GM19023 (cell line): ENCODE measurements at regions not wholly inside any gene's neighbourhood (a gene's known extent, or its start where the extent isn't known, plus 50 kb on each side); places are given as distances from the start of the nearest gene placed in this dataset.
A peak's percentile ranks its signal among the peaks of the same experiment; 100 is the strongest.
"Not testable (repeated sequence)": the region's sequence is repeated elsewhere in the genome, so short reads cannot be mapped to it uniquely, and the experiment has no call there.

ENCODE experiments used
- ATAC-seq: cut with Tn5 transposase; IDR thresholded peaks from one replicate; pipeline ENCODE4 v1.9.1; 2021; ENCODE audit warnings: mild to moderate bottlenecking, moderate library complexity; ENCODE audit not compliant: unreplicated experiment

DNA sequence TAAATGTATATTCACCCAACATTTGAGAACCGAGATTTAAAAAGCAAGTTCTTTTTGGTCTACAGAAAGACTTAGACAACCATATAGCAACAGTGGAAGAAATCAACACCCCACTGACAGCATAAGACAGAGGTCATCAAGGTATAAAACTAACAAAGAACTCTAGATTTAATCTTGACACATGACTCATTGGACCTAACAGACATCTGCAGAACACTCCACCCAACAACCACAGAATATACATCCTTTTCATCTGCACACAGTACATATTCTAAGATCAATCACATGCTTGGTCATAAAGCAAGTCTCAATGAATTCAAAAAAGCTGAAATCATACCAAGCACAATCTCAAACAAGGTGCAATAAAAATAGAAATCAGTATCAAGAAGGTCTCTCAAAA, 65.8 kb downstream of the SPIN4 start:
- ATAC-seq = no peak

DNA sequence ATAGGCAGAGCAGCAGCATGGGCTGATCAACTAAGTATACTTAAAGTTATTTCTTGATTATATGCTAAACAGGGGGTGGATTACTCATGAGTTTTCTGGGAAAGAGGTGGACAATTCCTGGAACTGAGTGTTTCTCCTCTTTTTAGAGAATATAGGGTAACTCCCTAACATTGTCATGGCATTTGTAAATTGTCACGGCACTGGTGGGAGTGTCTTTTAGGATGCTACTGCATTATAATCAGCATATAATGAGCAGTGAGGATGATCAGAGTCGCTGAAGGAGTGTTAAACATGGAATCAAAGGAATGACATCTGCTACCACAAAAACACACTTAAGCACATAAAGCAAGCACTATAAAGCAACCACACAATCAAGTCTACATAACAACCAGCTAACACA, 66.5 kb downstream of the SPIN4 start:
- no peak for ATAC-seq

DNA sequence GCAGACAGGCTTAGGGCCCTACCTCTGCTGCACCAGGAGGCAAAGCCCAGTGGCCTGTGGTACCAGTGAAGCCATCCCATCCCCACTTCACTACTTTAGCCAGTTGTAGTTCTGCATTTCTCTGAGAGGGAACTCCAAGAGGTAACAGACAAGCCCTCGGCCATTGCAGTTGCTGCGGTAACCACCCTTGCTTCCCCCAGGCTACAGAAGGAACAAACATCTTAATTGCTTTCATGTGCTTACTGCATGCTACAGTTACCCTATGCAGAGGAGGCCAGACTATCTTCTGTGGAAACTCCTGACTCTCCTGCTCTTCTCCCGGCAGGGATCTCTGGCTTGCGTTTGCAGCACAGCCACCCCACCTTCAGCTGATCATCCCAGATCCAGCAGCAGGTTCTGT, 67.8 kb downstream of the SPIN4 start:
- ATAC-seq = no peak

DNA sequence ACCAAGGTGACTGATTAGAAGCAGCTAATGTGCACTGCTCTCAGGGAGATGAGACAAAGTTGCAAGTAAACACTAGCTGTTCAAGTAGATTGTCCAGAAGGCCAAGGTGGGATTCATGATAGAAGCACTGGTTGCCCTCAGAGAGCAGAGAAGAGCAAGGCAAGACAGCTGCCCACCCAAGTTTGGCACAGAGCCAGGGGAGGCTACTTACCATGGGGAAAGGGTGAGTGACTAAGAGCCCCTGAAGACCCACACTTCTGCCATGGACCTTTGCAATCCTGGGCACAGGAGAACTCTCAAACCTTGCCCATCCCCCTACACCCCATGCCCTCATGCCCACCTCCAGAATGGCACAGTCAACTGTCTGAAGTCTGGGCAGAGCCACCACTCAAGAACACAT, 68.3 kb downstream of the SPIN4 start:
- no peak for ATAC-seq

DNA sequence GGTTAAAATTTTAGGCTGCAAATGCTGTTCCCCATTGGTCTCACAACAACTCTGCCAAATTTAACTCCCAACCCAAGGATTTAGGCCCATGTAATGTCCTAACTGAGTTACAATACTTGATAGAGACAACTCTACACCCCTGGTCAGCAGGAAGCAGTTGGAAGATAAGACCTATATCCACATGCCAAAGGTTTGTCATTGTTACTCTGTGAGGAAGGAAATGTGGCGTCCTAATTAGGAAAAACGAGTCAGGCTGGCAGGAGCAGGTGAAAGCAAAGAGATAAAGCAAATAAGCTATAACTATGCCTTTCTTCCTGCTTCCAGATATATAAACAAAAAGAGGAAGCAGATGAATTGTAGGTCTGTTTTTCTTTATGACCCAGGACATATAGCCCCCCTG, 69.1 kb downstream of the SPIN4 start:
- no peak for ATAC-seq

DNA sequence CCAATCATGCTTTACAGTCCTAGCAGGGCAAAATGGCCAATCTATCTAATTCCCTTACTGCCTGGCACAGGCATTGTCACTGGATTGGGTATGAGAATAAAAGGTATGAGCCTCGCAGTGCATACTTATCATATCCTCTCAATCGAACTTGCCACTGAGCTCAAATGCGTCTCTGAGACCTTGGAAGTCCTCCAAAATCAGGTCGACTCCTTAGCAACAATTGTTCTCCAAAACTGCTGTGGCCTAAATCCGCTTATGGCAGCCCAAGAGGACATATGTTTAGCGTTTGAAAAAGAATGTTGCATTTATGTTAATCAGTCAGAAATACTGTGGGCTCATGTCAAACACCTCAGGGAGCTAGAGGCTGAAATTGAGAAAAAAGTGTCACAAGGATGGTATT, 69.7 kb downstream of the SPIN4 start:
- ATAC-seq = no peak

DNA sequence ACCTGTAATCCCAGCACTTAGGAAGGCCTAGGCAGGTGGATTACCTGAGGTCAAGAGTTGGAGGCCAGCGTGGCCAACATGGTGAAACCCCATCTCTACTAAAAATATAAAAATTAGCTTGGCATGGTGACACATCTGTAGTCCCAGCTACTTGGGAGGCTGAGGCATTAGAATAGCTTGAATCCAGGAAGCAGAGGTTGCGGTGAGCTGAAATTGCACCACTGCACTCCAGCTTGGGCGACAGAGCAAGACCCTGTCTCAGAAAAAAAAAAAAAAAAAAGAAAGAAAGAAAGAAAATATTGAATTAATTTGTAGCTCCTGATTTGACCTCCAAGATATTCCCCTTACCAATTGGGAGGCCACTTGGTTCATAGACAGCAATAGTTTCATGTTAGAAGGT, 73.7 kb downstream of the SPIN4 start:
- ATAC-seq = not testable (repeated sequence)

DNA sequence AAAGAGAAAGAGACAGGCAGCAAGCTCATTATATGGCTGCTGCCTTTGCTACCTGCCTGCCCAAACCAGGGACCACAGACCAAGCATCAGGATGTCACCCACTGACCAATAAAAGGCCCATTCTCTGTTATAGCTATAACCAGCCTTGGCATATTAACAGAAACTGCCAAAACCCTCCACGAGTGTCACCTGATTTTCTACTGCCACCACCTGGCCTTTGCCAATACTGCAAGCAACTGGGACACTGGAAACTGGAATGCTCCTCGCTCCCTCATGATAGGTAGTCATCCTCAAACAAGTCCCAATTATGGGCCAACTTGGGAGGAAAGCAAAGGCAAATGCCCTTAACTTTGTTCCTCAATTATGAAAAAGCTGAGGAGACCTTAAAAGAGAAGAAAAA, 76.0 kb downstream of the SPIN4 start:
- ATAC-seq = peak; percentile 54

DNA sequence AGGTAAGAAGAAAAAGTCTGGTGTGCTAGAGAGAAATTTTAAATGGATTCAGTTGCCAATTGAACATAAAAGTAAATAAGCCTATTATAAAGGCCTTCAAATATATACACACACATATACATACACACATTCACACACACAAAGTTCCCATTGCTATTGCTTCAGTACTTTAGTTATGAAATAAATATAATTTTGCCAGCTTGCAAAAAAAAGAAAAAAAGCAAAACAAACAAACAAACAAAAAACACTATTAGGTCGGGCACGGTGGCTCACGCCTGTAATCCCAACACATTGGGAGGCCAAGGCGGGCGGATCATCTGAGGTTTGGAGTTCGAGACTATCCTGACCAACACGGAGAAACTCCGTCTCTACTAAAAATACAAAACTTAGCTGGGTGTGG, 80.3 kb downstream of the SPIN4 start:
- ATAC-seq = no peak

DNA sequence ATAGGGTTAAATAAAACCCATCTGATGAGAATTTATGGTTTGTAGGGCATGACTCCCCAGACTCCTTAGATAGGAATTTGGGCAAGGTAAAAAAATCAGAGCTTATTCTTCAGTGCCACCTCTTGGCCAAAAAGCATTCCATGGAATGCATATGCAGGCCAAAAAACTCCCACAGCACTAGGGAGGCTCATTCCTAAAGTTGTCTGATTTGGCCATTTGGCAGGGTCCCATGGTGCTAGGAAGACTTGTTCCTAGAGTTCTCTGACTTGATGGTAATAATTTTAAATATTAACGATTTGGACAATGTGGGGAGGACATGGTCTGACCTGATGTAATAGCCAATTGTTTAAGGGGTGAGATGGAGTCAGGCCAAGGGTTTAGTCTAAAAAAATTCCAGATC, 93.0 kb downstream of the SPIN4 start:
- ATAC-seq = no peak

DNA sequence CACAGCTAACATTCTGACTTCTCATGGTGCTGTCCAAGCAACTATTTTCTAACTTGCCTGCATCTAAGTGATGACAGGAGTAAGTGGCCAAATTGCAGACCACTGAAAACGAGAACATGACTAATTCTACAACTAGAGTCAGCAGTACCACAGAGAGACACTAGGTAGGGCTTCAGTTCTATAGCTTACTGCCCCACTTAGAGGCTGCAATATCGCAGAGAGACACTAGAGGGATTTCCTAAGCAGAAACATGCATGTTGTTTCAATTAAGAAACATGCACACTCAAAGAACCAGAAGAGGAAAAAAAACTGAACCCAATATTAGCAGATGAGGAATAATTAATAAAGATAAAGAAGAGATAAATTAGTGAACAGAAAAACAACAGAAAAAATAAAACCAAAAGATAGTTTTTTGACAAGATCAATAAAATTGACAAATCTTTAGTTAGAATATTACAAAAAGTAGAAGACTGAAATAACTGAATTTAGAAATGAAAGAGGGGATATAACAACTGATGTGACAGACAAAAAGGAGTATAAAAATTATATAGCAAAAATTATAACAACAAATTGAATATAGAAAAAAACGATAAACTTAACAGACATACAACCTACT, 100.8 kb downstream of the SPIN4 start:
- peak; percentile 100 for ATAC-seq

DNA sequence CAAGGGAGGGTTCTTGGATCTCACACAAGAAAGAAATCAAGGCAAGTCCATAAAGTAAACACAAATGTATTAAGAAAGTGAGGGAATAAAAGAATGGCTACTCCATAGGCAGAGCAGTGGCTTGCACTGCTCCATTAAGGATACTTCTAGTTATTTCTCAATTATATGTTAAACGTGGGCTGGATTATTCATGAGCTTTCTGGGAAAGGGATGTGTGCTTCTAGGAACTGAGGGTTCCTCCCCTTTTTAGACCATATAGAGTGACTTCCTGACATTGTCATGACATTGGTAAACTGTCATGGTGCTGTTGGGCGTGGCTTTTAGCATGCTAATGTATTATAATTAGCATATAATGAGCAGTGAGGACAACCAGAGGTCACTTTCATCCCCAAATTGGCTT, 108.4 kb downstream of the SPIN4 start:
- ATAC-seq = not testable (repeated sequence)

DNA sequence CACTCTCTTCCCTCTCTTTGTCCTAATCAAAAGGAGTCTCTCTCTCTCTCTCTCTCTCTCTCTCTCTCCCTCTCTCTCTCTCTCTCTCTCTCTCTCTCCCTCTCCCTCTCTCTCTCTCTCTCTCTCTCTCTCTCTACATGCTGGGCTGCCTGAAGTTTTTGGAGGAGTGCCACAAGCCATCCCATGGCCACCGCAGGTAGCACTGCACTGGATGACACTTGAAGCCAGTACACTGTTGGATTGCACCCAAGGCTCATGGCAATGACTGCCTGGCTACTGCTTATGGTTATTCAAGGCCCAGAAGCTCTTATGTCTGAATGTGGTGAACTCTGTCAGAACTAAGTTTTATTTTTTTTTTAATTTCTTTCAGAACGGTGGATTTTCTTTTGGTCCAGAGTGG, 115.2 kb downstream of the SPIN4 start:
- ATAC-seq = not testable (repeated sequence)

DNA sequence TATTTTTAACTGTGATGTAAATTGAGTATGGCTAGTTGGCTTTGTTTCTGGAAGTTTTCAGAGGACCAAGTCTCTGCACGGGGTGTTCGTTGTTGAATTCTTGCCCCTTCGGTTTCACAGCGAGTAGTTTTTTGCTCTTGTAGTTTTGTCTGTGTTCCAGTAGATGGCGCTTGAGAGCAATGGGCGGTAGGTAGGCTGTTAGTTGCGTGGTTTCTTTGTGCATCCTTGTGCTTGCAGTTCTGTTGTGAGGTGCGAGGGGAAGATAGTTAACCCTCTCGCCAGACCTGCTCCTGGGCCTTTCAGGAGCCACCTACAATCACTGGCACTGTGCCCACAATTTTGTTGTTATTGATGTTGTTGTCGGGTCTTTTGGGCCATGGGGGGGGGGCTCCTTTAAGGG, 118.1 kb downstream of the SPIN4 start:
- ATAC-seq = not testable (repeated sequence)

DNA sequence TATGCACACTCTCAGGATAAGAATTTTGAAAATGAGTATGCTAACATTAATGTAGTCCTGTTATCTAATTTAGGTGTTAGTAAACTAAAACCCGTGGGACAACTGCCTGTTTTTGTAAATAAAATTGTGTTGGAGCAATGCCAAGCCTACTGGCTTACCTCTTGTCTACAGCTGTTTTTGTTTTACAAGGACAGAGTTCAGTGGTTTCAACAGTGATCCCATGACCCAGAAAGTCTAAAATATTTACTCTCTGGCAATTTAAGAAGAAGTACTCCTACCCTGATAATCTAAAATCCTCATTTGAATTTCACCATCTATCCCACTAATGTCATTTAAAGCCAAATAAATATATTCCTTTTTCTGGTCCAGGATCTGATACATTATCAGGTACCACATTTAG, 132.9 kb downstream of the SPIN4 start:
- ATAC-seq = not testable (repeated sequence)

DNA sequence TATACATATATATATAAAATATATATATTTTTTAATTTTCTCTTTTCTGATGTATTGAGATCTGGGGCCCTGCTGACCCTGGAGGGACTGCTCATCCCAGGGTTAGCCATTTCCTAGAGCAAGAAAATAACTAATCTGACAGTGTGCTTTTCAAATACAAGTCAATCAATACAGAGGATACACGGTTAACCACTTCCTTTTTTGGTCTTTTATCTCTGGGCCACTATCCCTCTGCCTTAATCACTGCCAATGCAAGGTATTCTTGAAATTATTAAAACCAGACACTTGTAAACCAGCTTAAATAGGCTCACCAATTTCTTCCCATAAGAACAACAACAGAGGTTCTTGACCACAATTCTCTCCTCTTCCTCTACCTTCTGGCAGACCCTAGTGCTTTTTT, 133.6 kb downstream of the SPIN4 start:
- ATAC-seq = not testable (repeated sequence)

DNA sequence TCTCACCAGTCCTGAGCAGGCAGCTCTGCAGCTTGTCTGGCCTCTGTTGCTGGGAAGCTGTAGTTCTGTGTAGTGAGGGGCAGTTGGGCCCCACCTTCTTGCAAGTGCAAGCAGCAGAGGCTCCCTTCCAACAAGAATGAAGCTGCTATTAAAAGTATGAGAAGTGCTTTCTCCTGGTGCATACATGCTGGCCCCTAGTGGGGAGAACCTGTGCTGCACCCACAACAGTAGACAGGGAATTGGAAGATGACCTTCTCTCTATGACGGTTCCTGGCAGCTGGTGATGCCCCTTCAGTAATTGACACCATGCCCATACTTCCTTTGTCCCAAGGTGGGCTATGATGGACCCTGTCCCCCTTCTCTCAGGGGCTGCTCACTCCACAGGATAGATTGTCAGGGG, 141.5 kb downstream of the SPIN4 start:
- ATAC-seq = peak; percentile 50

DNA sequence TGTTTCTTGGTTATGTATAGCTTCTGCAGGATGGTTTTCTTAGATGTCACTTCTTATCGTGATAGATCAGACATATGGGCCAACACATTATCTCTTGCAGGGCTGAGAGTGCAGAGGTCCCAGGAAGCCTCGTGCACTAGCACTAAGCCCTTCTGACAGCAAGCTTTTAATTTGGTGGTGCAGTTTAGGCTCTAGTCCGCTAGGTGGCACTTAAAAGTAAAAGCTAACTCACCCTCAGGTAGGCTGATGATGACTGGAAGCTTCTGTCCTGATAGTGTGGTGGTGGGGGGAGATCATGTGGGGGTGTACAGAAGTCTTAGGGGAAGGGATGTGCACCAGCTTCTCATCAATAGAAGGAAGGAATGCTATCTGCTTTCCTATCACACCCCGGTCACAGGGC, 142.0 kb downstream of the SPIN4 start:
- ATAC-seq = peak; percentile 73

DNA sequence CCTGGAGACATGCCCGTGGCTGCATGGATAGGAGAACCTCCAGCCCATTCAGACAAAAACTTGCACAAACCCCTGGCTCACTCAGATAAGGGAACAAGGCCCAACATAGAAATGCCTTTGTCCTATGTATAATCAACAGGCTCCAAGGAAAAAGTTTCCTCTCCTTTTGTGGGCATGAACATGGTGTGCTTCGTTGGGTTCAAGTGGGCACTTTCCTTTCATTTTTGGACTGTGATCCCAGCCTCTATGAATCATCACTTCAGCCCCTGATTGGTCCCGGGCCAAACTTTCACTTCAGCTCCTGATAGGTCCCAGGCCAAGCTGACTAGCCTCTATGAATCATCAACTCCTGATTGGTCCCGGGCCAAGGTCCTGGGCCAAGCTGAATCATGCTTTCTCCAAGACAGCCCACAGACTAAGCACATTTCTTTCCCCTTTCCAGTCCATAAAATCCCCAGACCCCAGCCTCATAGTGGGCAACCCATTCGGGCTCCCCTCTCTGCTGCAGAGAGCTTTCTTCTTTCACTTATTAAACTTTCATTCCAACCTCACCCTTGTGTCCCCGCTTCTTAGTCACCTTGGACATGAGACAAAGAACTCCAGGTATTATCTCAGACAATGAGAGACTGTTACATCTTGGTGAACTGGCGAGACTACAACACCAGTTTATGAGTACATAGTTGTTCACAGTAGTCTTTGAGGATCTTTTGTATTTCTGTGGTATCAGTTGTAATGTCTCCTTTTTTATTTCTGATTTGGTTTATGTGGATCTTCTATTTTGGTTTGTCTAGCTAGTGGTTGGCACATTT, 146.7 kb downstream of the SPIN4 start:
- not testable (repeated sequence) for ATAC-seq

DNA sequence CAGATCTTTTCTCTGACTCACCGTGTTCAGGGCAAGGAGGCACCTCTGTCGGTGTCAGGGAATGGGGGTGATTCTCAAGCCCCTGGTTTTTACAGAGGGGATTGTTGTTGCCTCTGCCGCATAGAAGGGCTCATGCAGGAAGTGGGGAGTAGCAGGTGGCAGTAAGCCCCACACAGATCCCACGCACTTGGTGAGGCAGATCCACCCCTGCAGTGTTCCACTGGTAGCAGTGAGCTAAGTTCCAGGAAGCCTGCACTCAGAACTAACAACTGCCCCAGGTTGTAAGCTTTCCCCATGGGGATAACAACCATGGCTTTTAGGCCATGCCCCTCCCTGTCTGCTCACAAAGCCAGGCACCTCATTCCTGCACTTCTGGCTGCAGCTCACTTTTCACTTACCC, 149.1 kb downstream of the SPIN4 start:
- not testable (repeated sequence) for ATAC-seq

DNA sequence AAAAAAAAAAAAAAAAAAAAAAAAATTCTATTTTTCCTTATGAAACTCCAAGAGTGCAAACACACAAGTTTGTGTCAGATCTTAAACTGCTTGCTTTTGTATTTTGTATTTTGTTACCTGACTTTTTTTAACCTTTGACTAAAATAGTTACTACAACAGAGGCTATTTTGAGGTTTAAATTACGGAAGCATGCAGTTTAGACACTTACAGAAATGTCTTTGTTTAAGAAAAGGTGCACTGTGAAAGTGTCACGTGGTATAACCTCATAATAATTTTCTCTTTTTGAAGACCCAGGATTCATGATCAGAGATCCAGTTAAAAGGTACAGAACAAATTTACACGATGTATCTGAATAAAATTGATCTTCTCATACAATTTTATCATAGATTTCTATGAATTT, 152.4 kb downstream of the SPIN4 start:
- ATAC-seq = not testable (repeated sequence)

DNA sequence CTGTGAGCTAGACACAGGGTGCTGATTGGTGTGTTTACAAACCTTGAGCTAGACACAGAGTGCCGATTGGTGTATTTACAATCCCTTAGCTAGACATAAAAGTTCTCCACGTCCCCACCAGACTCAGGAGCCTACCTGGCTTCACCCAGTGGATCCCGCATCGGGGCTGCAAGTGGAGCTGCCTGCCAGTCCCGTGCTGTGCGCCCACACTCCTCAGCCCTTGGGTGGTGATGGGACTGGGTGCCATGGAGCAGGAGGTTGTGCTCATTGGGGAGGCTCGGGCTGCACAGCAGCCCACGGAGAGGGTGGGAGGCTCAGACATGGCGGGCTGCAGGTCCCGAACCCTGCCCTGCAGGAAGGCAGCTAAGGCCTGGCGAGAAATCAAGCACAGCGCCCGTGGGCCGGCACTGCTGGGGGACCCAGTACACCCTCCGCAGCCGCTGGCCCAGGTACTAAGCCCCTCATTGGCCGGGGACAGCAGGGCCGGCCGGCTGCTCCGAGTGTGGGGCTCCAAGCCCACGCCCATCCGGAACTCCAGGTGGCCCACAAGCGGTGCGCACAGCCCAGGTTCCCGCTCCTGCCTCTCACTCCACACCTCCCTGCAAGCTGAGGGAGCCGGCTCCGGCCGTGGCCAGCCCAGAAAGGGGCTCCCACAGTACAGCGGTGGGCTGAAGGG, 158.6 kb downstream of the SPIN4 start:
- ATAC-seq = not testable (repeated sequence)
